ENCODE measurements at regions not wholly inside any gene's neighbourhood (a gene's known extent, or its start where the extent isn't known, plus 50 kb on each side); places are given as distances from the start of the nearest gene placed in this dataset.
"Not testable (repeated sequence)": the region's sequence is repeated elsewhere in the genome, so short reads cannot be mapped to it uniquely, and the experiment has no call there.

DNA sequence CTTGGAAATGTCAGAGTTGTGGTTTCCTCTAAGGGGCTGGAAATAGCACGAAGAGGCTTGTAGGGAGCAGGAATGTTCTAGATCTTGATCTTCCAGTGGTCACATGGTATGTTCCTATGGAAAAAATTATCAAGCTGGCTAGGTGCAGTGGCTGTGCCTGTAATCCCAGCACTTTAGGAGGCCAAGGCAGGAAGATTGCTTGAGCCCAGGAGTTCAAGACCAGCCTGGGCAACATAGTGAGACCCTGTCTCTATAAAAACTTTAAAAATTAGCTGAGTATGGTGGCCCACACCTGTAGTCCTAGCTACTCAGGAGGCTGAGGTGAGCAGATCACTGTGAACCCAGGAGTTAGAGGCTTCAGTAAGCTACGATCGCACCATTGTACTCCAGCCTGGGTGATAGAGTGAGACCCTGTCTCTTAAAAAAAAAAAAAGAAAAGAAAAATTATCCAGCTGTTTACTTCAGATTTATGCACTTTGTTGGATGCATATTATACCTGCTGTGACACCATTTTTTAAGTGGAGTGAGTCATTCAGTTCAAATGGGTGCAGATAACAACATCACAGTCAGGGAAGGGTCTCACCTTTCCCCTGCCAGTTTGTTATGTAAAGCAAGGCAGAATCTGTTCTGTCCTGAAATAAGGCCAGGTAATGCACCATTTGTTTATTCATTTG, 65.7 kb upstream of the LYRM9 start:
- no peak overlapping the region for H3K4me3 ChIP-seq
- H3K27ac ChIP-seq = no peak overlapping the region

DNA sequence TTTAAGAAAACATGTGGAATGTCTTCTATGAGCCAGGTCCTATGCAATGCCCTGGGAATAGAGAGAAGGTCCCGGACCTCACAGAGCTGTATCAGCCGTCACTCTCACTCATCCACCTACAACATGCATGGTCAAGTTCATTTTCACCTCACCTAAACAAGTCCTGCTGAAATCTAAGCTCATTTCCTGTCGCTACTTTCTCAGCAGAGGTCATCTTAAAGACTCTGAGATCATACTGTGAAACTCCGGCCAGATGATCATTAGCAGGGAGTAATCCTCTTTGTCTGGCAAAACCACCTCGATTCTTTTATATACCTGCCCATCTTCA, 66.2 kb upstream of the LYRM9 start:
- no peak overlapping the region for H3K27ac ChIP-seq

More for the DNA sequence above, 65.7 kb upstream of the LYRM9 start:
- no peak for TF ChIP-seq CTCF (IDR thresholded peaks at IDR 0.05)
- no peak for TF ChIP-seq POLR2AphosphoS5 (IDR thresholded peaks at IDR 0.05)
- no peak for TF ChIP-seq EP300 (IDR thresholded peaks at IDR 0.05)
- TF ChIP-seq POLR2A (IDR thresholded peaks at IDR 0.05) = no peak
- DNase-seq = no peak
- no peaks in the 10 kb centered on the region for H3K9me3 ChIP-seq
- H3K36me3 ChIP-seq = no peaks in the 10 kb centered on the region
- H3K27me3 ChIP-seq = no peaks in the 10 kb centered on the region
- 38 to 90% (median 69%) methylated on average over 3 of the region's 3 CpGs for WGBS, 5 donors
- no peaks in the 10 kb centered on the region for H3K4me1 ChIP-seq
- intact Hi-C loops (cut with DNase I; ENCODE audit: low total_unique reads) = no loop called here

DNA sequence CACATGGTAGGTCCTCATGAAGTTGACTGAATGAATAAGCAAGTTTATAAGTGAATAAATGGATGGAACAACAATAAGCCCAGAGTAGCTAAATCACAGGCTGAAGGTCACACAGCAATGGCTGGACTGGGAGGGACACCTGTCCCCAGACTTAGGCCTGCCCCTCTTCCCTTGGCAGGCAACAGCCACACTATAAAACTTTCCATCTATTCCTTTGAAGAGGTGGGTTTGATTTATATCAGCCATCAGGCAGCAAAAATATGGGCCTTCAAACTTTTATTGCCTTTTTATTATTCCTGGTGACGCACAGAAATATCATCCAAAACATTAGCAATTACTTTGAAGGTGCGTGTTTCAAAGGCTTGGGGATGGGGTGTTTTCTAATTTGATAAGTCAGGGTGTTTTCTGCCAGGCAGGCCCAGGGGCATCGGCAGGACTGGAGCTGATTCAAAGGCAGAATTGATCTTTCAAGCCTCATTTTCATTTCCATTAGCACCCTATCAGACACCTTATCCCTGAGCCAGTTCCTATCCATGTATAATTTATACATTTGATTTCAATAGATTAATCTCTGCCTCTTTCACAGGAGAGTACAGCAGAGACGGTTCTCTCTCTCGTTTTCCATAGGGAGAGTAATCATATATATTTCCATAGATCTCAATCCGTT, 67.2 kb upstream of the LYRM9 start:
- Histone ChIP-seq H3K27ac (no peak overlapping the region), H3K4me1 (no peaks in the 10 kb centered on the region), H3K36me3 (no peaks in the 10 kb centered on the region), H3K4me3 (no peak overlapping the region), H3K27me3 (no peaks in the 10 kb centered on the region), H3K9me3 (no peaks in the 10 kb centered on the region)
- intact Hi-C loops (cut with DNase I; ENCODE audit: low total_unique reads) = no loop called here
- no peak for DNase-seq
- 68 to 85% (median 79%) methylated on average over 6 of the region's 6 CpGs for WGBS, 5 donors
- TF ChIP-seq CTCF (IDR thresholded peaks at IDR 0.05) = no peak
- no peak for TF ChIP-seq EP300 (IDR thresholded peaks at IDR 0.05)
- TF ChIP-seq POLR2A (IDR thresholded peaks at IDR 0.05) = no peak
- no peak for TF ChIP-seq POLR2AphosphoS5 (IDR thresholded peaks at IDR 0.05)

More for the DNA sequence above, 66.2 kb upstream of the LYRM9 start:
- no peaks in the 10 kb centered on the region for H3K36me3 ChIP-seq
- intact Hi-C loops (cut with DNase I; ENCODE audit: low total_unique reads) = no loop called here
- H3K4me1 ChIP-seq = no peaks in the 10 kb centered on the region
- no peak overlapping the region for H3K4me3 ChIP-seq
- DNase-seq = no peak
- TF ChIP-seq EP300 (IDR thresholded peaks at IDR 0.05) (no peak), POLR2A (IDR thresholded peaks at IDR 0.05) (no peak), POLR2AphosphoS5 (IDR thresholded peaks at IDR 0.05) (no peak), CTCF (IDR thresholded peaks at IDR 0.05) (no peak)
- no peaks in the 10 kb centered on the region for H3K27me3 ChIP-seq
- no peaks in the 10 kb centered on the region for H3K9me3 ChIP-seq
- whole genome bisulfite sequencing, 5 donors = 49 to 63% (median 57%) methylated on average over 5 of the region's 5 CpGs

- H3K4me3 ChIP-seq; H3K4me1 ChIP-seq; H3K27ac ChIP-seq; H3K9me3 ChIP-seq; DNase-seq; H3K27me3 ChIP-seq; intact Hi-C loops (cut with DNase I; ENCODE audit: low total_unique reads); H3K36me3 ChIP-seq: not testable (repeated sequence)
- 79 to 94% (median 87%) methylated on average over 3 of the region's 3 CpGs for WGBS, 5 donors
Measured at GRCh38 chr17:27962581-27962980, 69.4 kb upstream of the LYRM9 start.

- TF ChIP-seq EP300 (IDR thresholded peaks at IDR 0.05) (no peak), POLR2AphosphoS5 (IDR thresholded peaks at IDR 0.05) (no peak), POLR2A (IDR thresholded peaks at IDR 0.05) (no peak), CTCF (IDR thresholded peaks at IDR 0.05) (no peak)
- Histone ChIP-seq H3K36me3 (no peaks in the 10 kb centered on the region), H3K27ac (no peak overlapping the region), H3K27me3 (no peaks in the 10 kb centered on the region), H3K4me3 (no peak overlapping the region), H3K9me3 (no peaks in the 10 kb centered on the region), H3K4me1 (no peaks in the 10 kb centered on the region)
- 78 to 86% (median 82%) methylated on average over 6 of the region's 6 CpGs for WGBS, 5 donors
- no peak for DNase-seq
- intact Hi-C loops (cut with DNase I; ENCODE audit: low total_unique reads) = no loop called here
Measured at GRCh38 chr17:27965224-27965623, 72.1 kb upstream of the LYRM9 start.

Measured in stomach (tissue), 8 donors.